ENCODE measurements at regions not wholly inside any gene's neighbourhood (a gene's known extent, or its start where the extent isn't known, plus 50 kb on each side); places are given as distances from the start of the nearest gene placed in this dataset.

DNA sequence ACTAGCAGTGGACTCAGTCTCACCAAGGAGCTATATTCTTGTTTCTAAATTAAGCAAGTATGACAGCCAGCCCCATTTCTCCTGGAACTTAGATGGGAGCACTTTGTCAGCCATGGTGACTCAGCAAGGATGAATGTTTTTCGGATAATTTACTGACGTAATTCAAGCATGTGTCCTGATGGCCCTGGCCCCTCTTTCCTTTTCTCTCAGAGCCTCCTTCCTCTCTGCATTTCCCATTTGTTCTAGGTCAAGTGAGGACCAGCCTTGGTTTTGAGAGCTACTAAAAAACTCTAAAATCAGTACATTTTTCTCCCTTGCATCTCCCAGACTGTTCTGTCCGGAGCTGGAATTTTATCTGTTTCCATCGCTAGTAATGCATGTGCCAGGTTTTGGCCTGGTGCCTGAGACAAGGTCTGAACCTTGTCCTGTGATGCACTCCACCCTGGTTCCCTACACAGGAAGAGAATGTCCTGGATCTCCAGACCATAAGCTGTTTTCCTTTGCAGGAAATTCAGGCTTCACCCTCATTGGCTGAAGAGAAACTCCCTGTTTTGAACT is 256.6 kb upstream of the ROPN1 start:
- no peak for TF ChIP-seq CTCF (IDR thresholded peaks at IDR 0.05; ENCODE audit: insufficient read depth, low read length)
- no peak for TF ChIP-seq POLR2AphosphoS5 (IDR thresholded peaks at IDR 0.05; ENCODE audit: low read depth)
- no peak for TF ChIP-seq REST (IDR thresholded peaks at IDR 0.05; ENCODE audit: insufficient replicate concordance, low read depth)
